Peyer's patch (tissue), 4 donors: ENCODE measurements at regions not wholly inside any gene's neighbourhood (a gene's known extent, or its start where the extent isn't known, plus 50 kb on each side); places are given as distances from the start of the nearest gene placed in this dataset.

Experiments
- POLR2A ChIP-seq, 2 donors: fragments of 450-650 bp; IDR thresholded peaks; one replicate each; pipeline ENCODE4 v1.5.1; 2017; ENCODE audit warnings: antibody characterized with exemption in 2 of 2, mild to moderate bottlenecking in 2 of 2, moderate library complexity in 2 of 2
- TF ChIP-seq, protein P1 (sequence below), 6 experiments: fragments of 450-650 bp in 4 of 6; fragments of 200-600 bp in 2 of 6; sonication (generic) in 1 of 6; IDR thresholded peaks; one replicate each; pipeline ENCODE4 v1.5.1; 2017 to 2019; ENCODE audit warnings: antibody characterized with exemption in 6 of 6, mild to moderate bottlenecking in 3 of 6, moderate library complexity in 1 of 6

GRCh38 chr3:159144472-159144871, 342.6 kb downstream of the MFSD1 start:
- TF ChIP-seq, protein P1, sequence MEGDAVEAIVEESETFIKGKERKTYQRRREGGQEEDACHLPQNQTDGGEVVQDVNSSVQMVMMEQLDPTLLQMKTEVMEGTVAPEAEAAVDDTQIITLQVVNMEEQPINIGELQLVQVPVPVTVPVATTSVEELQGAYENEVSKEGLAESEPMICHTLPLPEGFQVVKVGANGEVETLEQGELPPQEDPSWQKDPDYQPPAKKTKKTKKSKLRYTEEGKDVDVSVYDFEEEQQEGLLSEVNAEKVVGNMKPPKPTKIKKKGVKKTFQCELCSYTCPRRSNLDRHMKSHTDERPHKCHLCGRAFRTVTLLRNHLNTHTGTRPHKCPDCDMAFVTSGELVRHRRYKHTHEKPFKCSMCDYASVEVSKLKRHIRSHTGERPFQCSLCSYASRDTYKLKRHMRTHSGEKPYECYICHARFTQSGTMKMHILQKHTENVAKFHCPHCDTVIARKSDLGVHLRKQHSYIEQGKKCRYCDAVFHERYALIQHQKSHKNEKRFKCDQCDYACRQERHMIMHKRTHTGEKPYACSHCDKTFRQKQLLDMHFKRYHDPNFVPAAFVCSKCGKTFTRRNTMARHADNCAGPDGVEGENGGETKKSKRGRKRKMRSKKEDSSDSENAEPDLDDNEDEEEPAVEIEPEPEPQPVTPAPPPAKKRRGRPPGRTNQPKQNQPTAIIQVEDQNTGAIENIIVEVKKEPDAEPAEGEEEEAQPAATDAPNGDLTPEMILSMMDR (IDR thresholded peaks at IDR 0.05): no peak
- no peak for TF ChIP-seq POLR2A (IDR thresholded peaks at IDR 0.05)
